Pancreas (tissue), 10 donors: ENCODE measurements at regions not wholly inside any gene's neighbourhood (a gene's known extent, or its start where the extent isn't known, plus 50 kb on each side); places are given as distances from the start of the nearest gene placed in this dataset.

ENCODE experiments used
- ATAC-seq, 4 donors: fragments of 200-7000 bp; cut with Tn5 transposase; one replicate each; pipeline versions ENCODE4 v1.8.0 to v1.9.1; 2020; ENCODE audit warnings: mild to moderate bottlenecking in 4 of 4, moderate library complexity in 4 of 4
- DNase-seq, 6 donors: peaks; one replicate each; pipeline ENCODE4 v3.0.0-alpha.2; 2020
- FAIRE-seq: peaks from 2 replicates; lab custom pipeline; 2012; peaks lifted over from hg19 to GRCh38; lab: Jason Lieb, UNC
- H3K27ac ChIP-seq, 4 donors: fragments of 200-600 bp; sonication (generic); 1 replicate in 3 of 4; 2 replicates in 1 of 4; pipeline versions ENCODE4 v1.5.0 to v1.8.0; 2020
- H3K27me3 ChIP-seq, 4 donors: fragments of 200-600 bp; one replicate each; pipeline ENCODE4 v1.8.0; 2021
- H3K36me3 ChIP-seq, 3 donors: fragments of 200-600 bp; sonication (generic) in 1 of 3; one replicate each; pipeline versions ENCODE4 v1.5.0 to v1.8.0; 2020 to 2021
- H3K4me1 ChIP-seq, 3 donors: fragments of 200-600 bp; one replicate each; pipeline ENCODE4 v1.8.0; 2021
- H3K4me3 ChIP-seq, 4 donors: fragments of 200-600 bp; sonication (generic) in 2 of 4; one replicate each; pipeline versions ENCODE4 v1.5.0 to v1.8.0; 2020 to 2021
- H3K9me3 ChIP-seq, 4 donors: fragments of 200-600 bp; one replicate each; pipeline ENCODE4 v1.8.0; 2021
- CTCF ChIP-seq, 4 donors: fragments of 200-600 bp; sonication (generic) in 3 of 4; IDR thresholded peaks; one replicate each; pipeline versions ENCODE4 v1.5.0 to v1.8.0; 2021; ENCODE audit warnings: antibody characterized with exemption in 4 of 4
- WGBS, 2 donors: extraction: QIAGEN DNeasy Blood & Tissue Kit; methylation state at CpG; one replicate each; pipeline ENCODE4 v1.1.7; 2013; 5-methylcytosine and 5-hydroxymethylcytosine counted together
- intact Hi-C, 3 donors: fragments of 100-400 bp; cut with DNase I; formaldehyde crosslinking; loops; one replicate each; pipeline versions ENCODE4 v1.11.1 to v1.14.2; 2022
- donor health status: healthy with polysubstance abuse.
- donor health status: DM: no; HTN: no; CAD: no; lungs with moderate emphysema.
- donor health status: DM: no; HTN: no; CAD: no.
- donor health status: control.
- donor health status: control.
- donor health status: Bipolar disorder and iron deficiency.
- donor health status: DM: yes; HTN: yes; CAD: no.
- donor health status: DM: no; HTN: no; CAD: no.
- donor health status: DM: no; HTN: no; CAD: no.
- donor health status: DM: yes; HTN: yes; CAD: no.

- no peak for FAIRE-seq
- Histone ChIP-seq H3K4me1 (peaks cover 19 to 38% (median 27%) of the 10 kb centered on the region in 3 donors), H3K4me3 (no peak overlapping the region), H3K36me3 (peaks cover 0 to 20% (median 9%) of the 10 kb centered on the region in 3 donors), H3K27ac (peak overlapping the region in 3 of 4 donors; percentile 56 to 75 (median 64)), H3K9me3 (no peaks in the 10 kb centered on the region), H3K27me3 (no peaks in the 10 kb centered on the region)
- 70 to 79% methylated on average over 16 of the region's 16 CpGs for WGBS, 2 donors
- TF ChIP-seq CTCF (IDR thresholded peaks at IDR 0.05) = no peak
- intact Hi-C loops = no loop called here
- no peak for DNase-seq
- no peak for ATAC-seq
These were observed 95.6 kb upstream of the DMRT1 start for GRCh38 chr9:745761-746380.

GRCh38 chr9:746661-747434 lies 94.6 kb upstream of the DMRT1 start:
- H3K27me3 ChIP-seq = no peaks in the 10 kb centered on the region
- H3K9me3 ChIP-seq = no peaks in the 10 kb centered on the region
- H3K27ac ChIP-seq = peak overlapping the region in 1 of 4 donors; percentile 4
- peaks cover 0 to 14% (median 7%) of the 10 kb centered on the region in 3 donors for H3K36me3 ChIP-seq
- intact Hi-C loops = no loop called here
- peak in 2 of 4 donors; percentile 10 to 40 for ATAC-seq
- peaks cover 19 to 38% (median 27%) of the 10 kb centered on the region in 3 donors for H3K4me1 ChIP-seq
- TF ChIP-seq CTCF (IDR thresholded peaks at IDR 0.05) = no peak
- no peak overlapping the region for H3K4me3 ChIP-seq
- WGBS, 2 donors = 53 to 59% methylated on average over 7 of the region's 7 CpGs
- no peak for FAIRE-seq
- peak in 1 of 6 donors; percentile 68 for DNase-seq

GRCh38 chr9:747567-747966 lies 93.9 kb upstream of the DMRT1 start:
- DNase-seq (no peak), ATAC-seq (no peak), FAIRE-seq (no peak)
- Histone ChIP-seq H3K27ac (no peak overlapping the region), H3K4me1 (peaks cover 19 to 38% (median 27%) of the 10 kb centered on the region in 3 donors), H3K36me3 (peaks cover 0 to 7% (median 0%) of the 10 kb centered on the region in 3 donors), H3K9me3 (no peaks in the 10 kb centered on the region), H3K4me3 (no peak overlapping the region), H3K27me3 (no peaks in the 10 kb centered on the region)
- 93 to 96% methylated on average over 1 of the region's 1 CpG for WGBS, 2 donors
- intact Hi-C loops = no loop called here
- TF ChIP-seq CTCF (IDR thresholded peaks at IDR 0.05) = no peak

GRCh38 chr9:748861-749497 lies 92.5 kb upstream of the DMRT1 start:
- no peak for FAIRE-seq
- intact Hi-C loops = no loop called here
- Histone ChIP-seq H3K27ac (no peak overlapping the region), H3K9me3 (no peaks in the 10 kb centered on the region), H3K36me3 (no peaks in the 10 kb centered on the region), H3K4me3 (no peak overlapping the region), H3K27me3 (no peaks in the 10 kb centered on the region), H3K4me1 (peaks cover 18 to 34% (median 27%) of the 10 kb centered on the region in 3 donors)
- 94 to 95% methylated on average over 10 of the region's 10 CpGs for WGBS, 2 donors
- no peak for TF ChIP-seq CTCF (IDR thresholded peaks at IDR 0.05)
- no peak for ATAC-seq
- no peak for DNase-seq
